NCI-H2029 treated with DMSO at 0.1 percent for 48 hours (cell line): ENCODE measurements at regions not wholly inside any gene's neighbourhood (a gene's known extent, or its start where the extent isn't known, plus 50 kb on each side); places are given as distances from the start of the nearest gene placed in this dataset.
A peak's percentile ranks its signal among the peaks of the same experiment; 100 is the strongest.

Experiments
- DNase-seq: peaks from one replicate; lab custom pipeline; 2025; lab: John Stamatoyannopoulos, UW

- no peak for DNase-seq
Measured at GRCh38 chr1:234936612-234937389, 191.8 kb downstream of the TOMM20 start.

GRCh38 chr1:234934611-234935033 lies 194.0 kb downstream of the TOMM20 start:
- no peak for DNase-seq

GRCh38 chr1:234933475-234933874 lies 195.2 kb downstream of the TOMM20 start:
- no peak for DNase-seq

GRCh38 chr1:234932511-234933430 lies 195.9 kb downstream of the TOMM20 start:
- no peak for DNase-seq

- no peak for DNase-seq
Measured at GRCh38 chr1:234932106-234932505, 196.5 kb downstream of the TOMM20 start.

- no peak for DNase-seq
Measured at GRCh38 chr1:234931404-234931973, 197.1 kb downstream of the TOMM20 start.

GRCh38 chr1:234929369-234929768 lies 199.3 kb downstream of the TOMM20 start:
- no peak for DNase-seq

GRCh38 chr1:234928642-234929041 lies 200.0 kb downstream of the TOMM20 start:
- no peak for DNase-seq

GRCh38 chr1:234927971-234928640 lies 200.5 kb downstream of the TOMM20 start:
- DNase-seq: no peak

- DNase-seq: no peak
Measured at GRCh38 chr1:234927312-234927970, 201.2 kb downstream of the TOMM20 start.

- DNase-seq: peak; percentile 25
Measured at GRCh38 chr1:234926559-234927311, 201.9 kb downstream of the TOMM20 start.

GRCh38 chr1:234926264-234926558 lies 202.4 kb downstream of the TOMM20 start:
- DNase-seq: no peak

- DNase-seq: peak; percentile 87
Measured at GRCh38 chr1:234925440-234926263, 203.0 kb downstream of the TOMM20 start.

- no peak for DNase-seq
Measured at GRCh38 chr1:234924450-234925355, 203.9 kb downstream of the TOMM20 start.

GRCh38 chr1:234923626-234924025 lies 205.0 kb downstream of the TOMM20 start:
- no peak for DNase-seq

- no peak for DNase-seq
Measured at GRCh38 chr1:234922987-234923386, 205.7 kb downstream of the TOMM20 start.

GRCh38 chr1:234921266-234922062 lies 207.2 kb downstream of the TOMM20 start:
- no peak for DNase-seq

GRCh38 chr1:234920843-234921140 lies 207.8 kb downstream of the TOMM20 start:
- DNase-seq: no peak
